NCI-H2107 treated with DMSO at 0.1 percent for 48 hours (cell line): ENCODE measurements at regions not wholly inside any gene's neighbourhood (a gene's known extent, or its start where the extent isn't known, plus 50 kb on each side); places are given as distances from the start of the nearest gene placed in this dataset.
"Not testable (repeated sequence)": the region's sequence is repeated elsewhere in the genome, so short reads cannot be mapped to it uniquely, and the experiment has no call there.

Source experiments
- DNase-seq: peaks from one replicate; lab custom pipeline; 2025; ENCODE audit not compliant: unreplicated experiment; lab: John Stamatoyannopoulos, UW

DNA sequence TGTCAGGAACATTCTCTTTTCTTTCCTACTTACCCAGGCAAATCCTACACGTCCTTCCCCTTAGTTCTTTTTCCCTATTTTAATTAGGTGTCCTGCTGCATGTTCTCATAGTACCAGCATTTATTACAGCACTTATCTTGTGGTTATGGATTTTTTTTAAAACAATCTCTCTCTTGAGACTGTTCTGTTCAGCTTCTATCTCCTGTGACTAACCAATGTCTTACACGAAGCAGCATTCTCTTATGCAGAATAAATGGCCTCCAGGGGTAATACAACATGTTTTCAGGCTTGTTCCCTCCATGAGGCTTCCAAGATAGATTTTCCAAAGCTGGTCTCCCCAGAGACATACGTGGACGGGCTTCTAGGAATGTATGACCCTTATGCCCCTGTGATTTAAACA, 1096.1 kb upstream of the CELF2 start:
- no peak for DNase-seq

DNA sequence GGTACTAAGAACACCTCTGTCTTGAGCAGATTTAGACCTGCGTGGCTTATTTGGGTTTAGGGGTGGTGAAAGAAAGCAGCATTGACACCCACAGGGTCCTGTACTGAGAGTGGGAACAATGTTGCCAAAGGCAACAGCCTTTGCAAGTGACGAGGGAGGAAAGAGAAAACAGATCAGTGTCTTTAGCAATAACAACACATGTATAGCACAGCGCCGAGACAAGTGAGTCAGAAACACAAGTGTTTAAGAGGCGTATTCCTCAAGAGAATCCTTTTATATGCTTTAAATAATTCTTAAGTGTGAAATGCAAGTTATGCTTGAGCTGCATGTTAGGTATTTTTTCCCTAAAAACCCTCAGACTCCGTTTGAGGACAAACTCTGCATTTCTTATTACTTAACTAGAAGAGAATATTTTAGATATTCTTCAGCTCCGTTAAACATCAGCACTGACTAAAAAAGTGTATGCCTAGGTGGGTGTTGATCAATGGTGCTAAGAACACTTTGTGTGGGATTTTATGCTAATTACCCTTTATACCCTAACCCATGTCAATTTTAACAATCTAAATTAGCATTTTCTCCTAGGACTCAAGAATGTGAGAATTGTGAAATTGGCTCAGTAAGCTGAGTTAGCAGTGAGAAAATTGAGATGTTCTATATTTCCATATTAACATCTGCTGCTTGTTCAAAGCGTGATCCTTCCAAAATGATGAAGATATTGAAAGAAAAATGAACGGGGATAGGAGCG, 1095.4 kb upstream of the CELF2 start:
- DNase-seq, result no peak

DNA sequence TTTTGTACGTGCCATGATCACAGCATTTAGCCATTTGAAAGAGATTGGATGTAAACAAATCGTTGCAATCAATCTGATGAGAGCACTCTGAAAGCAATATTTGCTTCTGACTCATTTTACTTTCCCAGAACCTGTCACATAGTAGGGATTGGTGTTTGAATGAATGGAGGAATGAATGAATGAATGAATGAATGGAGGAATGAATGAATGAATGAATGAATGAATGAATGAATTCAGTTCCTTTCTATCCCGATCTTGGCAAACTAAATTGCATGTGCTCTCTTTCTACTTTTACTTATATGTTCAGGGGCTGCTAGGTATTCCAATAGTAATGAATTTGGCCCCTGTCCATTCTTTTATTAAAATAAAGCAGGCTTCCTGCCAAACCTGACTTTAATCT, 1091.7 kb upstream of the CELF2 start:
- DNase-seq, result no peak

DNA sequence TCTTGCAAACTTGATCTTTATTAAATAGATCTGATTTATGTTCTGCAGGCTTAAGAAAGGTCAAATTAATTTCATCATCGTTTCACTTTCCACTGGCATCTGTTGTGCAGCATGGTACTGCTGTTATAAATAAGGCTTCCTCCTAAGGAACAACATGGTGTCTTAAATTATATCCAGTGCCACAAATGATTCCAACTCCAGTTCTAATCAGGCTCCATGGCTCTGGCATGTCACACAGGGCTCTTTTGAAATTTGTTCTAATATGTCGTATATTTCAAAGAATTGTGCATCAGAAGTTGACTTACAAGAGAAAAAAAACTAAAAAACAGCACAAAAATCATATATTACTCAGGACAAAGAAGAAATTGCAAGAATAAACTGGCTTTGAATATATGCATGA, 1090.8 kb upstream of the CELF2 start:
- no peak for DNase-seq

DNA sequence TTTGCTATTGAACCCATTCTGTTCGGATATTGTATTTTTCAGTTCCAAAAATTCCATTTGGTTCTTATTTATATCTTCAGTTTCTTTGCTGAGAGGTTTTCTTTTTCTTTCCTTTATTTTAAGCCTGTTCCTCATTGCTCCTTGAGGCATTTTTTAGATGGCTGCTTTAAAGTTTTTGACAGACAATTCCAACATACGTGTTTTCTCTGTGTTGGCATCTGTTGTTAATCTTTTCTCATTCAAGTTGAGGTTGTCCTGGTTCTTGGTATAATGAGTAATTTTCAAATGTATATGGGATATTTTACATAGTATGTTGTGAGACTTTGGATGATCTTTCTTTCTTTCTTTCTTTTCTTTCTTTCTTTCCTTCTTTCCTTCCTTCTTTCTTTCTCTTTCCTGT, 1078.0 kb upstream of the CELF2 start:
- DNase-seq, result no peak

DNA sequence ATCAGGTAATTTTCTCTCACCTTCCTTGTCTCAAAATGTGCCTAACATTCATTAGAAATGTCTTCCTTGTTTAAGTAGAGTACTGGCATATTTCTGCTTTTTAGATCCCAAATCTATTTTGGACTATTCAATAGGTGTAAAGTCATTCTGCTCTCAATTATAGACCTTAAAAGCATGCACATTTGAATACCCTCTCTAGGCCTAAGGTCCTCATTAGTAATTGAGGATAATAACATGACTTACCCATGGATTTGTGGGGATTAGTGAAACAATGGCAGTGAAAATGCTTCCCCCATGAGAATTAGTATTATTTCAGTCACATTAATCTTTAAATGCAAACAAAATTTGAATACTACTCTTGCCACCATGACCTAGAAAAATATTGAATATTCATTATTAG, 1073.0 kb upstream of the CELF2 start:
- no peak for DNase-seq

DNA sequence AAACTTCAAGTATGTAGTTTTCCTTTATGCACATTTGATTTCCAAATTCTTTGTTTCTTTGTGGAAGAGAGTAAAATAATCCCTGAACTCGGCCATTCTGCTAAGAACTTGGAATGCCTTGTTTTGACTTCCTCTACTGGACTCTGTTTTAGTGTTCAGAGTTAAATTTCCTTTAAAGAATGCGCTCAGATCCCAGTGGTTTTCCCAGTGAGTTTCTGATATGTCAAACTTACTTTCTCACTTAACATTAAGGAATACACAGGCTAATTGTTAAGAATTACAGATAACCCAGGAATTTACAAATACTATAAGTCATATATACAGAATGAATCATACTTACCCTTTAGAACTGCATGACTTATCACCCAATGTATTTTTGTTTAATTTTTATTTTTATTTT, 1067.6 kb upstream of the CELF2 start:
- DNase-seq, result no peak

DNA sequence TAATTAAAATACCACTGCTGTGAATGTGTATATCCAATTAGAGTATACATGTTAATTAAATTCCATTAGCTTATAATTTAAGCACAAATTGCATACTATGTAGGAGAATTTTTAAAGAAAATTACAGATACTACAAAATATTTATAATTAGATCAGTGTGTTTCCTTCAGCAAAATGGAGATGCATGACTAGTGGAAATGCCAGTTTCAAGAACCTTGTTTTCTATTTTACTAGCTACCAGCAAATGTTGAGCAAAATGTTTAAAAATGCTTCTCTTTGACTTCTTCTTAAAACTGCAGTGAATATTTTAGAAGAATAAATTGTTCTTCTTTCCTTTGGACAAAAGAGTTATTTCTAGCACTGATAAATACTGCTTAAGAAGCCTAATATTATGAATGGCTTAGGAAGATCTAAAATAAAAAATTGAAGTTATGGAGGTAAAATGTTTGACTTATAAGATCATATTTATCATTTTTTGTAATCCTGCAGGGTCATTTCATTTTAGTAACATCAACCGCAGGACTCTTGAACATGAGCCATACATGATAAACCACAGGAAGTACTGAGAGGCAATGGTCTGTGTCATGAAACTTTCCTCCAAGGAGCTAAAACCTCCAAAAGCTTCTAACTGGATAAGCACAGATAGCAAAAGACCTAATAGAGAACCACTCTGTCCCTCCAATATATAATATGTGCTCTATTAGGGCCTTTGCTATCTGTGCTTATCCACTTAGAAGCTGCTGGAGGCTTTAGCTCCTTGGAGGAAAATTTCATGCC, 1066.0 kb upstream of the CELF2 start:
- no peak for DNase-seq

DNA sequence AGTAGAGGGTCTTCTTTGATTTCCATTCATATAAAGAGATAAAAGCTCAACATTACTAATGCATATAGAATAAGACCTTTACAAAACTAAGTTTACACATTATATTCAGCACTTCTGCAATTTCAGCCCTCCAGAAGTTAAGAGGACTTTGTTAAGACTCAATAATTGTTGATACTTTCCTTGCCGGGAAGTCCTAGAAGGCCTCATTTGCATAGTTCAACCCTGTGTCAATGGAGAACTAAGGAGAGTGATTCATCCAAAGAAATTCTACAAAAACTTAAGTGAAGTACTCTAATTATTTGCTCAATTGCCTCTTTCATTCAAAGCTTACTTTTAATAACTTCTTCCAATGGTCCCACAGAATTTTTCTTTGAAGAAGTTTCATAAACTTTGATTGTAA, 1060.3 kb upstream of the CELF2 start:
- DNase-seq, result no peak

DNA sequence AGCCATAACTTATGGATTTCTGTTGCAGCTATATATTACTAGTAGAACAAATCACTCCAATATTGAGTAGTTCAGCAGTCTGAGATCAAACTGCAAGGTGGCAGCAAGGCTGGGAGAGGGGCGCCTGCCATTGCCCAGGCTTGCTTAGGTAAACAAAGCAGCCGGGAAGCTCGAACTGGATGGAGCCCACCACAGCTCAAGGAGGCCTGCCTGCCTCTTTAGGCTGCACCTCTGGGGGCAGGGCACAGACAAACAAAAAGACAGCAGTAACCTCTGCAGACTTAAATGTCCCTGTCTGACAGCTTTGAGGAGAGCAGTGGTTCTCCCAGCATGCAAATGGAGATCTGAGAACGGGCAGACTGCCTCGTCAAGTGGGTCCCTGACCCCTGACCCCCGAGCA, 1059.8 kb upstream of the CELF2 start:
- not testable (repeated sequence) for DNase-seq

DNA sequence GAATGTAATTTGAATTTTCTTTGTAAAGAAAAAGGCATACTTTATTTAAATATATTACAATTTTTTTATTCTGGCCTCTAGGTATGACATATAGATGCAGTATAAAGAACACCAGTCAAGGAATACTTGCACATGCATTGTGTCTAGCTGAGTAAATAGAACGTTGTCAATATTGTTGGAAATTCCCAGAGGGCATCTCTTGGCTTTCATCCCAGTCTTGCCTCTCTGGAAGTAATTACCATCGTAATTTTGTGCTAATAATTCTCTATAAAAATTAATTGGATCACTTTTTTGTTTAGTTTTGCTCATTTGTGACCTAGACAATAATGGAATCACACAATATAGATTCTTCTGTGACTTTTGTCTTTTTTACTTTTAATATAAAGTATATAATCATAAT, 1052.3 kb upstream of the CELF2 start:
- DNase-seq, result no peak

DNA sequence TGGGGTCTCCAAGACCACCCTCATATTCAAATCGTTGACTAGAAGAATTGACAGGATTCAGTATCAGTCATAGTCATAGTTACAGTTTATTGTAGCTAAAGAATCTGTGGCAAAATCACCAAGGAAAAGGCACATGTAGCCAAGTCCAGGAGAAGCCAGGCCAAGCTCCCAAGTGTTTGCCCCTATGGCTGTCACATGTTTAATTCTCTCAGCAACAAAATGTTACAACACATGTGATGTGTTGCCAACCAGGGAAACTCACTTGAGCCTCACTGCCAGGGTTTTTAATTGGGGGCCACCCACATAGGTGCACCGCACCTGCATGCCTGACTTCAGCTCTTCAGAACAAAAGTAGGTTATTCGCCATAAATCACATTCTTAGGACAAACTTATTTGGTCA, 1030.9 kb upstream of the CELF2 start:
- DNase-seq, result no peak

DNA sequence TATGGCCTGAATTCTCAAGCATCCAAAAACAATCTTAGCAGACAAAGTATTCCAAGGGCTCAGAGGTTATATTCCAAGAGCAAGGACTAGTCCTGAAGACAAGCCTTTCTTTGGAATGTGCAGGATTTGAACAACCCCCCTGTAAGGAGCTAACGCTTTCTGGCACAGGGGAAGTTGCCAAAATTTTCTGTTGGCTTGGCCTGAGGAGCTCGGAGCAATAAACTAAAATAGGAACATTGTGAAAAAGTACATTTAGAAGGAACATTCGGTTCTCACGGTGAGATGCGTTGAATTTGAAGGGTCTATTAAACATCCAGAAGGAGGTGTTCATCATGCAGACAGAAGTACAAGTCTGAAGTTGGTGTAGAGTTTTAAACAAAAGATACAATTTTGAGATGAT, 1030.5 kb upstream of the CELF2 start:
- DNase-seq, result no peak

DNA sequence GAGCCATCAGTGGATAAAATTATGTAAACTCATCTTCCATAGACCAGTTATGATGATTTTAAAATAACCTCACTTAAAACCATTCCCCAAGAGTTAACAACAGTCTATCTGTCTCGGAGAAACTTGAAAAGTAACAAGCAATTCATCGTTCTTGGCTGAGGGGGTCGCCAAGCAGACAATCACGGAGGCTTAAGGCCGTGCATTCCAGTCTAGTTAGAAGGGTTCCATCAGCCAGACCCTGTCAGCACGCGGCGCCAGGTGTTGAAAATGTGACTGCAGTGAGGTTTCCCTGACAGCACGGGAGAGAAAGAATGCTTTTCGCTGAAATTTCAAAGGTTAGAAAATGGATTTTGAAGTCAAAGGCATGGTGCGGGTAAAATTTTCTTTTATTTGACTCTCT, 1025.0 kb upstream of the CELF2 start:
- no peak for DNase-seq

DNA sequence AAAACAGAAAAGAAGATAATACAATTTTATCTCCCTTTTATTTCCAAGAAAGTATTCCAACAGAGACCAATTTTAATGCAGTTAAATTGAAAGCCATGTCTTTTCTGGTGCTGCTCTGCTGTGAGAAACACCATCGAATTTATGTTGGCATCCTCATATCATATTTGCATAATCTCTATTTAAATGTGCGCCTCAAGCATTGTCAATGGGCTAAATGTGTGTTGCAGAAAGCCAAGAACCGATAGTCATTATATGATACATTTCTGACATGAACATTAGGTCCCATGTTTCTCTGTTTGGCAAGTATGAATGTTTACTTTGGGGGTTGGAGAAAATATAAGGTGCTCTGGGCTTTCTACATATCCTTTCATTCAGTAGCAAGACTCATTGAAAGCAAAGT, 1023.5 kb upstream of the CELF2 start:
- DNase-seq, result no peak

DNA sequence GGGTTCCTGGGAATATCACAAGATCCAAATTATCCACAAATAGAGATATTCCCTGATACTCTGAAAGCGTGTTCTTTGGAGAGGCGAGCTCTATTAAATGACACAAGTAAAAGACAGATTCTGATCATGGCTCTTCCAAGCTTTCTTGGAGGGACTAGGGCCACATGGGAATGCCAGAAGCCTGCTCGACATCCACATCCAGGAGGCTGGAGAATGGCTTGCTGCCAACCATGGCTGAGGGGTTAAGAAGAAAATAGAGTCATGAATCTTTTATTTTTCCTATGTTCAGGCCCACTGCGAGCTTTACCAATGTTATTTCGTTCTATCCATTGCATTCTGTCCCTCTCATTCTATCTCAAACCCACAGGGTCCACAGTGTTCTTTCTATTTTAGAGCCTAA, 1018.0 kb upstream of the CELF2 start:
- DNase-seq, result no peak

DNA sequence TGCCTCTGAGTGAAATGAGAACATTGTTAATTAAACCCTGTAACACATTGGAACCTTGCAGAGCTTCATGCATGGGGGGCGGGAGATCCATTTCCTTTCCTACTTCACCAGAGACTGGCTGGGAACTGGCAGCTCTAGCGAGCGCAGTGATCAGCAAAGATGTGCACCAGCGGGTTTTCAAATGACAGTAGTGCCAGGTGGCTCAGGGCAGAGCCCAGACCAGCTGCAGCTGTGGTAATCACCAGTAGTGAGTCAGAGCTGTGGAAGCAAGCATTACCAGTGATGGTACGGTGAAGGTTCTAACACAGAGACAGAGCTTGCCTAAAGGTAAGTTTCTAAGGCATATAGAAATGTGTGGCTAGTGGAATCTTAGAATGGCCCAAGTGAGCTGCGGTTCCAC, 1009.7 kb upstream of the CELF2 start:
- DNase-seq, result no peak

DNA sequence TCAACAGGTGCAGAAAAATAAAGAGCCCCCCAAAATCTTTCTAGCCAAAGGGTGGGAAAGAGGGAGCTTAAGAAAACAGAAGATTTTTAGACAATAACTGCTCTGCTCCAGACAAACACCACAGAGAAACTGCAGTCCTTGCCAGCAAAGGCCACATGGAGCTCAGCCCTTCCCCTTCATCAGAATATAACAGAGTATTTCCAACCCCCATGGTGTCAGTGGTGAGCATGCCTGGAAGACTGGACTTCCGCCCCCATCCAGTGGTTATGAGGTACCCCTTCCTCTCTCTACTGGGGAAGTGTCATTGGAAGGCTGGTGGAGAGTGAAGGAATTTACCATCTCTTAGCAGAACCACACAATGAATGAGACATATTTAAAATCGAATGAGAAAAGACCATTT, 1007.3 kb upstream of the CELF2 start:
- DNase-seq, result no peak

DNA sequence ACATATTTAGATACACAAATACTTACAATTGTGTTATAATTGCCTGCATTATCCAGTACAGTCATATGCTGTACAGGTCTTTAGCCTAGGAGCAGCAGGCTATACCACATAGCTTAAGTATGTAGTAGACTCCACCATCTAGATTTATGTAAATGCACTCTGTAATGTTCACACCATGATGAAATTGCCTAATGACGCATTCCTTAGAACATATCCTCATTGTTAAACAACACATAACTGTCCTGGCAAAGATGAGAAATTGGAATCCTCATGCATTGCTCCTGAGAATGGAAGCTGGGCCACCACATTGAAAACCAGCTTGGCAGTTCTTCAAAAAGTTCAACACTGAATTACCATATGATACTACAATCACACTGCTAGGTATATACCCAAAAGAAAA, 1002.8 kb upstream of the CELF2 start:
- no peak for DNase-seq

DNA sequence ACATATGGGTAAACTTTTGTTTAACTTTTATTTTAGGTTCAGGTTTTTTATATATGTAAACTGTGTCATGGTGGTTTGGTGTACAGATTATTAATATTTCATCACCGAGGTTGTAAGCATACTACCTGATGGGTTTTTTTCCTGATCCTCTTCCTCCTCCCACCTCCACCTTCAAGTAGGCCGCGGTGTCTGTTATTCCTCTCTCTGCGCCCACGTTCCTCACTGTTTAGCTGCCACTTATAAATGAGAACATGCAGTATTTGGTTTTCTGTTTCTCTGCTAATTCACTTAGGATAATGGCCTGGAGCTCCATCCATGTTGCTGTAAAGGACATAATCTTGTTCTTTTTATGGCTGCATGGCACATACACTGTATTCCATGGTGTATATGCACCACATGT, 1000.0 kb upstream of the CELF2 start:
- no peak for DNase-seq

DNA sequence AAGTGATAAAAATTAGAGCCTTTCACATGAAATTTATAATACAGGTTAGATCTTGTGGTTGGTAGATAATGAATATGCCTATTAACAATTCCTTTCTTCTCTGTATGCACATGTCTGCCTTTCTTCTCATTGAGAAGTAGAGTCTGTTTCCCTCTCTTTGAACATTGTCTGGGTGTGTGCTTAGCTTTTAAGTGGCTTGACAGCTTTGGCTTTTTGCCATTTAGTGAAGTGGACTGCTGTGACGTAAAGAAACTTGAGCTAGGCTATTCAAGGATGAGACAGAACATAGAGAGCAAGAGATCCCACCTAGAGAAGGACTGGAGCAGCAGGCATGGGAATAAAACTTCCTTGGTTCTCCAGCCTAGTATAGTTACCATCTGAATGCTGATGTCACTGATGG, 996.7 kb upstream of the CELF2 start:
- DNase-seq, result no peak

DNA sequence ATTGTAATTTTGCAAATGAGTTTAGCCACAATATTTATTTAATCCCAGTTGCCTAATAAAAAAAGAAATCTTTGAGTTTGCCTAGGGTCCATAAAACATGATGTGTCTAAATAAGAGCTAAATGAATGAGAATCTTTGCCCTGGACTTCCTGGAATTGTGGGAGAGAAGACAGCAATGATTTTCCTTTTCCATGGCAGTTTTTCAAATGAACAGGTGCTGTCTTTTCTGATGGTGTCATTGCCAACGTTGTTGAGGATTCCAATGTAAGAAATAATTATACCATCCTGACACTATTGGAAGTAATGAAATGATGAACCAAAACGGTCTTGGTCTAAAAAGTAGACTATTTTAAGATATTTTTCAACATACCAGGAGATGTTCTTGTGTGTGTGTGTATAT, 984.7 kb upstream of the CELF2 start:
- DNase-seq, result no peak

DNA sequence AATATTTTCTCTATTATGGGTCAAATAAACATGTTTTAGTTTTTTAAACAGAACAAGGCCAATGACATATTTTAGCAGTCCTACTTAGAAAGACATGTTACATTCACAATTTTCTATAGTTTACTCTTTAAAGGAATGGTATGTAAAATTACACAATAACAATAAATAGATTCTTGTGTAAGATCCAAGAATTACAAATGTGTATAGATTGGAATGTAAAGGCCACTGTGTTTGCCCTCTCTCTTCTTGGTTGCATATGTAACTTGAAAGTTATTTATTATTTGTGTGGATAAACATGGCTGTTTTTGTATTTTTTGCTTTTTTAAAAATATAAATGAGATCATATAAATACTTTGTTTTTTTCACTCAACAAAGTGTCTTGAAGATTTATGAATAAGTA, 979.3 kb upstream of the CELF2 start:
- no peak for DNase-seq
